MCF 10A (cell line): ENCODE measurements at regions not wholly inside any gene's neighbourhood (a gene's known extent, or its start where the extent isn't known, plus 50 kb on each side); places are given as distances from the start of the nearest gene placed in this dataset.

Source experiments
- BruUV-seq: library from RNA; stranded (reverse); fragments of 400-500 nt; replicated peaks from 2 replicates; lab custom pipeline; 2021; lab: Mats Ljungman, UMichigan
- CTCF ChIA-PET: fragments of 300-600 bp; sonication (Branson Sonifier 250); formaldehyde crosslinking; extraction: SDS; loops from one replicate; lab custom pipeline; 2021; ENCODE audit warnings: antibody characterized with exemption, inconsistent platforms; lab: Yijun Ruan, JAX
- POLR2A ChIA-PET: fragments of 300-600, 350-650 bp; sonication (Branson Sonifier 250); formaldehyde crosslinking; extraction: SDS; loops from one replicate; lab custom pipeline; 2020; ENCODE audit warnings: antibody characterized with exemption, inconsistent platforms; lab: Yijun Ruan, JAX
- DNase-seq: peaks from one replicate; pipeline ENCODE4 v3.0.0-alpha.2; 2018; ENCODE audit not compliant: unreplicated experiment
- H3K27ac Mint-ChIP-seq: one replicate; pipeline ENCODE4 v1.8.0; 2022; ENCODE audit warnings: mild to moderate bottlenecking, low read depth, mixed read lengths; ENCODE audit not compliant: unreplicated experiment
- H3K27me3 Mint-ChIP-seq: one replicate; pipeline ENCODE4 v1.8.0; 2022; ENCODE audit warnings: mixed read lengths; ENCODE audit not compliant: insufficient read depth, unreplicated experiment
- H3K36me3 Mint-ChIP-seq: one replicate; pipeline ENCODE4 v1.8.0; 2022; ENCODE audit warnings: mild to moderate bottlenecking, moderate library complexity, mixed read lengths; ENCODE audit not compliant: insufficient read depth, unreplicated experiment
- H3K4me1 Mint-ChIP-seq: one replicate; pipeline ENCODE4 v1.8.0; 2022; ENCODE audit warnings: mixed read lengths; ENCODE audit not compliant: insufficient read depth, unreplicated experiment
- H3K4me3 Mint-ChIP-seq: one replicate; pipeline ENCODE4 v1.8.0; 2022; ENCODE audit warnings: mild to moderate bottlenecking, moderate library complexity, mixed read lengths; ENCODE audit not compliant: unreplicated experiment
- H3K9me3 Mint-ChIP-seq: one replicate; pipeline ENCODE4 v1.8.0; 2022; ENCODE audit warnings: mixed read lengths; ENCODE audit not compliant: unreplicated experiment
- intact Hi-C: fragments of 100-400 bp; cut with micrococcal nuclease; formaldehyde crosslinking; loops from 2 replicates; pipeline ENCODE4 v1.14.1; 2022
- TF ChIP-seq, protein P1 (sequence below): fragments of 200-600 bp; IDR thresholded peaks from one replicate; pipeline ENCODE4 v1.8.0; 2022; ENCODE audit warnings: antibody characterized with exemption, mild to moderate bottlenecking; ENCODE audit not compliant: unreplicated experiment

DNA sequence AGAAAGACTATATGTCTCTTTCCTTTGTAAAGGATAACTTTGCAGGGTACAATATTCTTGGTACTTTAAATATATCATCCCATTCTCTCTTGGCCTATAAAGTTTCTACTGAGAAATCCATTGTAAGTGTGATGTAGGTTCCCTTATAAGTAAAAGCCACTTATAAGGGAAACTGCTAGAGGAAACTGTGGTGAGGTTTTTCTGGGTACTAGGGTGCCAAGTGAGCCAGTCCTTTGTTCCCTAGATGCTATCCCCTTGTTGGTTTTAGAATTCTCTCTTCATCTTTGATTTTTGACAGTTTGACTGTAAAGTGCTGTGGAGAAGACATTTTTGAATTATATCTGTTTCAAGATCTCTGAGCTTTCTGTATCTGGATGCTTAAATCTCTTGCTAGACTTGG, 108.9 kb upstream of the NEK7 start:
- intact Hi-C loops, result no loop called here
- CTCF ChIA-PET, result no interaction called here
- POLR2A ChIA-PET, result interaction anchor here (0.6 kb wide), 1 partner anchor 1304 kb away, joined by 3 read pairs; no protein-coding TSS in a partner anchor
- no peaks in the 10 kb centered on the region for H3K27me3 Mint-ChIP-seq
- H3K36me3 Mint-ChIP-seq, result no peaks in the 10 kb centered on the region
- peaks cover 9% of the 10 kb centered on the region for H3K9me3 Mint-ChIP-seq
- TF ChIP-seq, protein P1, sequence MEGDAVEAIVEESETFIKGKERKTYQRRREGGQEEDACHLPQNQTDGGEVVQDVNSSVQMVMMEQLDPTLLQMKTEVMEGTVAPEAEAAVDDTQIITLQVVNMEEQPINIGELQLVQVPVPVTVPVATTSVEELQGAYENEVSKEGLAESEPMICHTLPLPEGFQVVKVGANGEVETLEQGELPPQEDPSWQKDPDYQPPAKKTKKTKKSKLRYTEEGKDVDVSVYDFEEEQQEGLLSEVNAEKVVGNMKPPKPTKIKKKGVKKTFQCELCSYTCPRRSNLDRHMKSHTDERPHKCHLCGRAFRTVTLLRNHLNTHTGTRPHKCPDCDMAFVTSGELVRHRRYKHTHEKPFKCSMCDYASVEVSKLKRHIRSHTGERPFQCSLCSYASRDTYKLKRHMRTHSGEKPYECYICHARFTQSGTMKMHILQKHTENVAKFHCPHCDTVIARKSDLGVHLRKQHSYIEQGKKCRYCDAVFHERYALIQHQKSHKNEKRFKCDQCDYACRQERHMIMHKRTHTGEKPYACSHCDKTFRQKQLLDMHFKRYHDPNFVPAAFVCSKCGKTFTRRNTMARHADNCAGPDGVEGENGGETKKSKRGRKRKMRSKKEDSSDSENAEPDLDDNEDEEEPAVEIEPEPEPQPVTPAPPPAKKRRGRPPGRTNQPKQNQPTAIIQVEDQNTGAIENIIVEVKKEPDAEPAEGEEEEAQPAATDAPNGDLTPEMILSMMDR, result no peak
- H3K4me1 Mint-ChIP-seq, result no peaks in the 10 kb centered on the region
- H3K4me3 Mint-ChIP-seq, result no peak overlapping the region
- DNase-seq, result no peak
- no TSS peak for BruUV-seq
- no peak overlapping the region for H3K27ac Mint-ChIP-seq

DNA sequence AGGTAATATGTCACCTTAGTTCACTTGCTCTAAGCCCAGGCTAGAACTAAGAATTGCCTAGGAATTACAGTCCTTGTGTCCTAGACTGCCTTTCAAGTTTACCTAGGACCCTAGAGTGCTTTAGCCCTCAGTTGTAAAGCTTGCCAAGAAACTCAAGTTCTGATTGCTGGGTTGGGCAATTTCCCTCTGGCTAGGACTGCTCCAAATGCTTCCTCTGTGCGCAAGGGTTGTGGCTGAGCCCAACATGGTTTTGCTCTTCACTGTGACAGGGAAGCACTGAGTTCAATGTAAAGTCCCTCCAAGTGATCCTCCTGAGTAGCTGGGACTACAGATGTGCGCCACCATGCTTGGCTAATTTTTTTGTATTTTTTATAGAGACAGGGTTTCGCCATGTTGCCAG, 102.3 kb upstream of the NEK7 start:
- Mint-ChIP-seq H3K27ac (no peak overlapping the region), H3K36me3 (no peaks in the 10 kb centered on the region), H3K4me1 (peaks cover 5% of the 10 kb centered on the region), H3K4me3 (no peak overlapping the region), H3K9me3 (peaks cover 8% of the 10 kb centered on the region), H3K27me3 (no peaks in the 10 kb centered on the region)
- DNase-seq, result no peak
- ChIA-PET CTCF (interaction anchor here (1.0 to 1.2 kb wide), 2 partner anchors 12 kb away, joined by 5 to 6 read pairs; no protein-coding TSS in a partner anchor), POLR2A (interaction anchor here (1.7 kb wide), 1 partner anchor 10 kb away, joined by 6 read pairs; no protein-coding TSS in a partner anchor)
- intact Hi-C loops, result no loop called here
- TF ChIP-seq, protein P1, result no peak
- no TSS peak for BruUV-seq

GRCh38 chr1:198056255-198056654, 100.5 kb upstream of the NEK7 start:
- POLR2A ChIA-PET, result no interaction called here
- H3K27me3 Mint-ChIP-seq, result no peaks in the 10 kb centered on the region
- H3K27ac Mint-ChIP-seq, result no peak overlapping the region
- no peak overlapping the region for H3K4me3 Mint-ChIP-seq
- intact Hi-C loops, result no loop called here
- DNase-seq, result peak; percentile 22
- no TSS peak for BruUV-seq
- TF ChIP-seq, protein P1, result peak; percentile 6
- peaks cover 5% of the 10 kb centered on the region for H3K4me1 Mint-ChIP-seq
- H3K36me3 Mint-ChIP-seq, result no peaks in the 10 kb centered on the region
- CTCF ChIA-PET, result no interaction called here
- no peaks in the 10 kb centered on the region for H3K9me3 Mint-ChIP-seq

- Mint-ChIP-seq H3K27me3 (no peaks in the 10 kb centered on the region), H3K36me3 (no peaks in the 10 kb centered on the region), H3K4me1 (peaks cover 7% of the 10 kb centered on the region), H3K4me3 (no peak overlapping the region), H3K9me3 (no peaks in the 10 kb centered on the region), H3K27ac (peak overlapping the region; percentile 80)
- no TSS peak for BruUV-seq
- CTCF ChIA-PET, result interaction anchor here (1.2 kb wide), 1 partner anchor 24 kb away, joined by 4 read pairs; no protein-coding TSS in a partner anchor
- TF ChIP-seq, protein P1, result no peak
- intact Hi-C loops, result no loop called here
- POLR2A ChIA-PET, result interaction anchor here (0.5 to 2.3 kb wide), 5 partner anchors 10 to 399 kb away, joined by 3 to 12 read pairs (median 4); partner anchors contain the start of gene NEK7
- DNase-seq, result peak; percentile 51
Observed at GRCh38 chr1:198064181-198064580, 92.6 kb upstream of the NEK7 start.
